ENCODE measurements at regions not wholly inside any gene's neighbourhood (a gene's known extent, or its start where the extent isn't known, plus 50 kb on each side); places are given as distances from the start of the nearest gene placed in this dataset.

DNA sequence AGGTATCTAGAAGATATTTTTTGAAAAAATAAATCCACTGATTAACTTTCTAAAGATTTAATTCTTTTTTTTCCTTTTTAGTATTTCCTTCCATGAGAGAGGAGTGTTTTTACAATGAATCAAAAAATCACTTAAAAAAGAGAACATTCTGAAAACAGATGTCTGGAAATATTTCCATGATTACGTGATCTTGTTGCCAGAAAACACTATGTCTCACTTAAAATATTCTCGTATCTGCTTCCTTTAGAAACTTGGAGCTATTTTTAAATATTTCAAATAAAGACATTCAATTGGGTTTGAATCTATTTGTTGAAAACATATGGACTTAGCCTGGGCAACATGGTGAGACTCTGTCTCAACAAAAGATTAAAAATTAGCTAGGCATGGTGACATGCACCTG, 232.8 kb upstream of the RASGEF1B start:
- TF ChIP-seq, protein P1, sequence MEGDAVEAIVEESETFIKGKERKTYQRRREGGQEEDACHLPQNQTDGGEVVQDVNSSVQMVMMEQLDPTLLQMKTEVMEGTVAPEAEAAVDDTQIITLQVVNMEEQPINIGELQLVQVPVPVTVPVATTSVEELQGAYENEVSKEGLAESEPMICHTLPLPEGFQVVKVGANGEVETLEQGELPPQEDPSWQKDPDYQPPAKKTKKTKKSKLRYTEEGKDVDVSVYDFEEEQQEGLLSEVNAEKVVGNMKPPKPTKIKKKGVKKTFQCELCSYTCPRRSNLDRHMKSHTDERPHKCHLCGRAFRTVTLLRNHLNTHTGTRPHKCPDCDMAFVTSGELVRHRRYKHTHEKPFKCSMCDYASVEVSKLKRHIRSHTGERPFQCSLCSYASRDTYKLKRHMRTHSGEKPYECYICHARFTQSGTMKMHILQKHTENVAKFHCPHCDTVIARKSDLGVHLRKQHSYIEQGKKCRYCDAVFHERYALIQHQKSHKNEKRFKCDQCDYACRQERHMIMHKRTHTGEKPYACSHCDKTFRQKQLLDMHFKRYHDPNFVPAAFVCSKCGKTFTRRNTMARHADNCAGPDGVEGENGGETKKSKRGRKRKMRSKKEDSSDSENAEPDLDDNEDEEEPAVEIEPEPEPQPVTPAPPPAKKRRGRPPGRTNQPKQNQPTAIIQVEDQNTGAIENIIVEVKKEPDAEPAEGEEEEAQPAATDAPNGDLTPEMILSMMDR (IDR thresholded peaks at IDR 0.05; ENCODE audit: borderline replicate concordance, insufficient read depth, low read depth, low read length), result no peak
- H3K4me3 ChIP-seq (ENCODE audit: low read depth, low read length), result no peak overlapping the region

DNA sequence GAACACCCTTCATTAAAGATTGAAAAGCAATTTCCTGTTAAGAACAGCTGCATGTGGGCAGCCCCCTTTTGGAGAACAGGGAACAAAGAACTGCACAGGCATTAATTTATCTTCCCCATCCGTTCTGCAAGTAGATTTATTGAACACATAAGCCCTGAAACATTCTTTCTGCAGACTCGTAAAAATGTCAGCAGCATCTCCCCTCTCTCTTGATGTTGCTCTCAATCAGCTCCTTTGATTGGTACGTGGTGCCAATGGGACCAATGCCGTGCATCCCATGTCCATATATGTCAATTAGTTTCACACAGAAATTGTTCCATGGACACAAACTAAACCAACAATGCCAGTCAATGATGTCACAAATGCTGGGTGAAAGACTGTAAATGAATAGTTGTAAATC, 228.5 kb upstream of the RASGEF1B start:
- TF ChIP-seq, protein P1 (IDR thresholded peaks at IDR 0.05; ENCODE audit: borderline replicate concordance, insufficient read depth, low read depth, low read length), result no peak
- H3K4me3 ChIP-seq (ENCODE audit: low read depth, low read length), result no peak overlapping the region

DNA sequence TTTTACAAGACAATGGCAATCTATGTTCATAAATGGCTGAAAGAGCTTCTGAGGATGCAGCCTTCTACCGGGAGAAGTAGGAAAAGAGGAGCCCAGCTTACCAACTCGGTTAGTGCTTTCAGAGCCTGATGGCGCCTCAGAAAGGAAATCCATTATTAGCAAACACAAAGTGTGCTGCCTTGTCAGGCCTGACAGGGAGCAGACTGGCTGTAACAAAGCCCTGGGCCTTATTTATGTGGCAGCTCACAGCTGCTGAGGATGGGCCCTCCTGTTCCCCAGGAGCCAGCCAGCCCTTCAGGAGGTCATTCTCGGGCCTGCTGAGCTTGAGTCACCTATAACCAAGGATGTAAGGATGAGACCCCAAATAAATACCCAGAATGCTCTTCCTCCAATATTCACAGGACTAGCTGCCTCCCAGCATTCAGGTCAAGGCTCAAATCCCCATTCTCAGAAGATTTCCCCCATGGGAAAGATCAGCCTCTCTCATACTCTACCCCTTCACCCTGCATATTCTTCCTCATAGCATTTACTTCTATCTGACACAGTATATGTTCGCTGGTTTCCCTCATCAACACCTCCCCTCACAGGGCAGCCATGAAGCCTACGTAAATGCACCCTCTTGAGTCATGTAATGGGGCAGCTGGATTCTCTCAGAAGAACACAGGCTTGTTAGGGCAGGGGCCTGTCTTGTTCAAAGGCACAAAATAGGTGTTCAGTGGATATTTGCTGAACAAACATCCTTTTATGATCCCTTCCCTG, 227.0 kb upstream of the RASGEF1B start:
- no peak overlapping the region for H3K4me3 ChIP-seq (ENCODE audit: low read depth, low read length)
- TF ChIP-seq, protein P1 (IDR thresholded peaks at IDR 0.05; ENCODE audit: borderline replicate concordance, insufficient read depth, low read depth, low read length), result no peak

DNA sequence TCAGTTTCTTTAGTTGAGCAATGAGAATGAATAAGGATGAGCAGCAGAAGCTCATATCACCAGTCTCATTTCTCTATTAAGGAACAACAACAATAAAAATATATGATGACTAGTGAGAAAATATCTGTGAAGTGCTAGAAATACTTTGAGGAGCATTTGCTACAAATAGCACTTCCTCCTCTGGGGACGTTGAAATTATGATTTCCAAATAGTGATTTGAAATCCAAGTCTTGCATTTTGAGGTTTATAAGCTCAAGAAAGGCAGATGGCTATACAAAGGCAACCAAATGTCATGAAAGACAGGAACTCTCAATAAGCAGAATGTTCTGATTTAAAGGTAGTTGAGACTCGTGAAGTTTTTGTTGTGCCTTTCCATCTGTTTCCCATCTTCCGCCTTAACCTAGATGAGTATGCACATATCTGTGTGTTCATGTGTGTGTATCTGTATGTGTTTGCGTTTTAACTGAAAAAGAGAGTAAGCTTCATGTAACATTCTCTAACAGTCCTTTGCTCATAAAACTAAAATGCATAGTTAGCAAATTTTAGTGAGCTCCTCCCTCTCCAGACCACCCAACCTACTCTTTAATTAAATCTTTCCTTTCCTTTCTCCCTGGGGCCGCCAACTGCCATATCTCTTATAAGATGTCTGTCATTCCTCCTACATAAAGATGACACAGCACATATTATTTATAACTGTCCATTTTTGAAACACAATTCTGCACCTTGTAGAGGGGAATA, 222.6 kb upstream of the RASGEF1B start:
- no peak overlapping the region for H3K4me3 ChIP-seq (ENCODE audit: low read depth, low read length)
- TF ChIP-seq, protein P1 (IDR thresholded peaks at IDR 0.05; ENCODE audit: borderline replicate concordance, insufficient read depth, low read depth, low read length), result no peak

DNA sequence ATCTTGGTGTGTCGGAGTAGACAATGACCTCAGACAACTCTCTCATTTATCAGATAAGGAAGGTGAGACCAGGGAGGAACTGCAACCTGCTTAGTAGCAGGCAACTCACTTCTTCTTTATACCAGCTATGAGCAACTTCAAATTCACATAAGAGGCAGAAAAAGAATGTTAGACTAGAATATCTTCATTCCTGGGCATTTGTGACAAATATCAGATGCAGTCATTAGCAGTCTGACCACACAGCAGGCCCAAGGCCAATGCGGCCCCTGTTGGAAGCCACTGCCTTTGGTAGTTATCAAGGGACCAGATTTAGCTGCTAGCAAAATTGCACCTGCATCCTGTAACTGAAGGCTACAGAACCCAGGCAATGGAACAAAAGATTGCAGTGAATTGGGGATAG, 219.2 kb upstream of the RASGEF1B start:
- no peak overlapping the region for H3K4me3 ChIP-seq (ENCODE audit: low read depth, low read length)
- TF ChIP-seq, protein P1 (IDR thresholded peaks at IDR 0.05; ENCODE audit: borderline replicate concordance, insufficient read depth, low read depth, low read length), result no peak

DNA sequence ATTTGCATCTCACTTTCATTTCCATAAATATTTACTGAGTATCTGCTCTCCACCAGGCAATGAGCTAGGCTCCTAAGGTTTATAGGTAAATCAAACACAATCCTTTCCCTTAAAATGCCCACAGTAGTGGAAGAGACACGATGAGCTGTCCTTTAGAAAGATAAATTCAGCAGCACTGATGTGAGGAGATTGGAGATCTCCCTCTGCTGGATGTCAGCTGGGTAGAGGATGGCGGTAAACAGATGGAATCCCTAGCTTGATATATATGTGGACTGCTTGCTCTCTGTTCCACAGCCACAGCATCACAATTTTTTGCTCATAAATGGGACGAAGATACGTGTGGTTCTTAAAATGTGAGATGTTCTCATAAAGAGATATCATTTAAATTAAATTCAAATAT, 216.4 kb upstream of the RASGEF1B start:
- TF ChIP-seq, protein P1 (IDR thresholded peaks at IDR 0.05; ENCODE audit: borderline replicate concordance, insufficient read depth, low read depth, low read length), result no peak
- no peak overlapping the region for H3K4me3 ChIP-seq (ENCODE audit: low read depth, low read length)

DNA sequence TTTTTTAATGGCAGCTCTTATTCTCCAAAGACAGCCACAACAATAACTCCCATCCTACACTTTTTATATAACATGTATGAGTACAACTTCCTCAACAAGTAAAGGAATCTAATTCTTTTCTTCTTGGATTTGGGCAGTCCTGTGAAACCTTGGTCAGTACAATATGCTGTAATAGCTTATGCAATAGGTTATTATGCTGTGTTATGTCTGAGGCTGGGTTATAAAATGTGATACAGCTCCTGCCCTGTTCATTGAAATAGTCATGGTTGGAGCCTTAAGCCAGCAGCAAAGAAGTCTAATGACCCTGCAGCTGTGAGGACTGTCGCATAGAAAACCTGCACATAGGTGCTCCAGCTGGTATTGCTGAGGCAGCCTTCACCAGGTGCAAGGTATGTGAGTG, 215.8 kb upstream of the RASGEF1B start:
- TF ChIP-seq, protein P1 (IDR thresholded peaks at IDR 0.05; ENCODE audit: borderline replicate concordance, insufficient read depth, low read depth, low read length), result no peak
- no peak overlapping the region for H3K4me3 ChIP-seq (ENCODE audit: low read depth, low read length)
